Activated B cell treated with CpG ODN at 0.5 μM for 24 hours (primary cell): ENCODE measurements at regions not wholly inside any gene's neighbourhood (a gene's known extent, or its start where the extent isn't known, plus 50 kb on each side); places are given as distances from the start of the nearest gene placed in this dataset.

ENCODE experiments used
- ATAC-seq: fragments of 200-7000 bp; cut with Tn5 transposase; one replicate; pipeline ENCODE4 v1.10.0; 2021; ENCODE audit warnings: low read depth, mild to moderate bottlenecking, moderate library complexity
- CTCF ChIA-PET: fragments of 350-600 bp; sonication (Branson Sonifier 250); formaldehyde crosslinking; loops from one replicate; lab custom pipeline; 2021; ENCODE audit warnings: antibody characterized with exemption; lab: Charles Lee
- POLR2A ChIA-PET: fragments of 350-600 bp; sonication (Branson Sonifier 250); formaldehyde crosslinking; loops from one replicate; lab custom pipeline; 2021; ENCODE audit warnings: antibody characterized with exemption; lab: Charles Lee
- DNase-seq: peaks from one replicate; pipeline ENCODE4 v3.0.0; 2022
- H3K27ac Mint-ChIP-seq: one replicate; pipeline ENCODE4 v1.8.0; 2020; ENCODE audit warnings: mixed read lengths
- H3K27me3 Mint-ChIP-seq: one replicate; pipeline ENCODE4 v1.8.0; 2021; ENCODE audit warnings: mixed read lengths
- H3K36me3 Mint-ChIP-seq: one replicate; pipeline ENCODE4 v1.8.0; 2021; ENCODE audit warnings: low read depth, mixed read lengths
- H3K4me1 Mint-ChIP-seq: one replicate; pipeline ENCODE4 v1.8.0; 2021; ENCODE audit warnings: mixed read lengths
- H3K4me3 Mint-ChIP-seq: one replicate; pipeline ENCODE4 v1.8.0; 2020; ENCODE audit warnings: mild to moderate bottlenecking, mixed read lengths
- H3K9me3 Mint-ChIP-seq: one replicate; pipeline ENCODE4 v1.8.0; 2020; ENCODE audit warnings: mixed read lengths
- intact Hi-C: fragments of 100-400 bp; cut with micrococcal nuclease; formaldehyde crosslinking; loops from one replicate; pipeline ENCODE4 v1.15.1; 2024
- TF ChIP-seq, protein P1 (sequence below): fragments of 200-600 bp; IDR thresholded peaks from one replicate; pipeline ENCODE4 v1.8.0; 2022; ENCODE audit warnings: antibody characterized with exemption, mild to moderate bottlenecking

DNA sequence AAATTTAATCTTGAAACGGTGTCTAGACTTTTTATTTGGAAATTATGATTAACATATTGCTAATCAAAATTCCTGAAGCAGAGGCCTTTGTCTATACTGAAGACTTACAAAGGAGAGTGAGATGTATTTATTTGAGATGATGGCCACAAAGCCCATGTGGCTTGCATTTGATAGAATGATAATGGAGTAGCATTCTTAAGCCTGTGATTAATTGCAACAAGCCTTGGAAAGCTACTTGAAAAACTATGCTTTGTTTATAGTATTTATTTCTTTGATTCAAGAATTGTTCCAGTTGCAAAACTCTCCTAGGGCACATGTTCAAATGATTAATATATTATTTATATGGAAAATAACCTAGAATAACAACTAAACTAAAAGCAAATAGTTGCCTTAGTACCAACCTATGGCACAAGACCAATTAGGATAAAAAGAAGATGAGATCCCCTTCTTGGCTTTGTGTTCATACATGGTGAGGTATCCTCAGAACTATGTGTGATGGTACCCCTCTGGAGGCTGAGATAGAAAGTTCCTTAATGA is 244.1 kb upstream of the TBL1XR1 start:
- intact Hi-C loops, result loop anchor here (5.0 kb wide), 1 partner anchor 244 kb away; the partner anchor contains the start of gene TBL1XR1
- Mint-ChIP-seq H3K4me3 (no peak overlapping the region), H3K27ac (peak overlapping the region; percentile 80), H3K27me3 (no peaks in the 10 kb centered on the region), H3K9me3 (no peaks in the 10 kb centered on the region), H3K4me1 (peaks cover 20% of the 10 kb centered on the region), H3K36me3 (no peaks in the 10 kb centered on the region)
- DNase-seq (no peak), ATAC-seq (no peak)
- POLR2A ChIA-PET, result no interaction called here
- CTCF ChIA-PET, result no interaction called here
- TF ChIP-seq, protein P1, sequence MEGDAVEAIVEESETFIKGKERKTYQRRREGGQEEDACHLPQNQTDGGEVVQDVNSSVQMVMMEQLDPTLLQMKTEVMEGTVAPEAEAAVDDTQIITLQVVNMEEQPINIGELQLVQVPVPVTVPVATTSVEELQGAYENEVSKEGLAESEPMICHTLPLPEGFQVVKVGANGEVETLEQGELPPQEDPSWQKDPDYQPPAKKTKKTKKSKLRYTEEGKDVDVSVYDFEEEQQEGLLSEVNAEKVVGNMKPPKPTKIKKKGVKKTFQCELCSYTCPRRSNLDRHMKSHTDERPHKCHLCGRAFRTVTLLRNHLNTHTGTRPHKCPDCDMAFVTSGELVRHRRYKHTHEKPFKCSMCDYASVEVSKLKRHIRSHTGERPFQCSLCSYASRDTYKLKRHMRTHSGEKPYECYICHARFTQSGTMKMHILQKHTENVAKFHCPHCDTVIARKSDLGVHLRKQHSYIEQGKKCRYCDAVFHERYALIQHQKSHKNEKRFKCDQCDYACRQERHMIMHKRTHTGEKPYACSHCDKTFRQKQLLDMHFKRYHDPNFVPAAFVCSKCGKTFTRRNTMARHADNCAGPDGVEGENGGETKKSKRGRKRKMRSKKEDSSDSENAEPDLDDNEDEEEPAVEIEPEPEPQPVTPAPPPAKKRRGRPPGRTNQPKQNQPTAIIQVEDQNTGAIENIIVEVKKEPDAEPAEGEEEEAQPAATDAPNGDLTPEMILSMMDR, result no peak

DNA sequence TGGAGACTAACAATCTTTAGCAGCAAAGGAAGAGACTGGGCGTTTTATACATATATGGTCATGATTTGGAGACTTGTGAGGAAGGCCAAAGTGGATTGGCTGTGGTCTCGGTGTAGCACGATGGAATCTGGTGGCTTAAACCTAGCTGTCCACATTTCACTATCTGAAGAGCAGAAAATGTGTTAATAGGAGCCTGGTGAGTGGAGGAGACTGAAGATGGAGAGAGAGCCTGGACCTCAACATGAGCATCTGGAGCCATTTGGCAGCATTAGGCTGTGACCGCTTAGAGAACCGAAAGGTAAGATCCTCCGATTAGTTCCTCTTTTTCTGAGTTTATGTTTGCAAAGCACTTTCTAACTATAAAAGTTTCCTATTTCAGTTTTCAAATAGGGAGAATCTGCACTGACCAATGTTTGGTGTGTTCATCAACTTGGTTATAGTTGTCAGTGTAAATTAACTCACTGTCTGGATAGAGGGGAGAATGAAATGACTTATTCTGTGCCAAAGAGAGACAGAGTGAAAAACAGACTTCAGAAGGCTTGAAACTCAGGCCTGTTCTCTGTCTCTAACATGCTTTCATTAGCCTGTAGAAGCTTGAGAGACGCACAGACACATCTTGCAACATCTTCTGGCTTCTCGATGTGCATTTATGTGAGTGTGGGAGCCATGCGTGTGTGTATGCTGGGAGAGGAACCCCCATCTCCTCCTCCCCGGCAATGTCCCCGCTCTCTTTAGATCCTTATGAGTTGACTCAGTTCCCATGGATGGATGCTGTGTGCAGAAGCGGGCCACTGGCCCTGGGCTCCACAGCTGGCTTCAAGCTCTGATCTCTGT is 244.7 kb upstream of the TBL1XR1 start:
- POLR2A ChIA-PET, result interaction anchor here (0.5 kb wide), 1 partner anchor 786 kb away, joined by 3 read pairs; no protein-coding TSS in a partner anchor
- DNase-seq (peak; percentile 18), ATAC-seq (peak; percentile 95)
- Mint-ChIP-seq H3K27me3 (no peaks in the 10 kb centered on the region), H3K27ac (peak overlapping the region; percentile 80), H3K9me3 (no peaks in the 10 kb centered on the region), H3K4me3 (no peak overlapping the region), H3K36me3 (no peaks in the 10 kb centered on the region), H3K4me1 (peaks cover 20% of the 10 kb centered on the region)
- intact Hi-C loops, result loop anchor here (2.0 to 5.0 kb wide), 2 partner anchors 81 to 245 kb away; partner anchors contain the start of gene TBL1XR1
- CTCF ChIA-PET, result no interaction called here
- TF ChIP-seq, protein P1, result no peak

DNA sequence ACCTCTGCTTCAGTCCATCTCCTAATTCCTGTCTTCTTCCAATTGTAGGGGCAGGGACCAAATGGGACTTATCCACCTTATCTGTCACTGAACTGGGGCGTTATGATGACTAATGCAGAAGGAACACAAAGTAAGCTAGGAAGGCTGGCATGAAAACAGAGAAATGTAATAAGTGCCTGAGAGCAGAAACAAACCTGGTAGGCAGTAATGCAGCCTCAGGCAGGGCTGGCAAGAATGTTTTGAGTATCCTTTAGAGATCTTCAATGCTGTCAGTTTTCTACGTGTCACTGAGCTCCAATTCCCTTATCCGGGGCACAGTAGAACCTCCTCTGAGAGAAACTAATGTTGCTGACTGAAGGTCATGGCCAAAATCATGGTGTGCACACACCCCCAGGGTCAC is 246.2 kb upstream of the TBL1XR1 start:
- intact Hi-C loops, result loop anchor here (2.0 to 5.0 kb wide), 2 partner anchors 83 to 246 kb away; partner anchors contain the start of gene TBL1XR1
- Mint-ChIP-seq H3K36me3 (no peaks in the 10 kb centered on the region), H3K27me3 (no peaks in the 10 kb centered on the region), H3K4me1 (peaks cover 23% of the 10 kb centered on the region), H3K9me3 (no peaks in the 10 kb centered on the region), H3K4me3 (no peak overlapping the region), H3K27ac (peak overlapping the region; percentile 30)
- no peak for ATAC-seq
- ChIA-PET CTCF (no interaction called here), POLR2A (no interaction called here)
- DNase-seq, result no peak
- TF ChIP-seq, protein P1, result no peak

GRCh38 chr3:177444696-177445095 is 247.4 kb upstream of the TBL1XR1 start:
- CTCF ChIA-PET, result no interaction called here
- ATAC-seq (no peak), DNase-seq (no peak)
- no peaks in the 10 kb centered on the region for H3K36me3 Mint-ChIP-seq
- POLR2A ChIA-PET, result no interaction called here
- no peak overlapping the region for H3K4me3 Mint-ChIP-seq
- no peaks in the 10 kb centered on the region for H3K27me3 Mint-ChIP-seq
- no peaks in the 10 kb centered on the region for H3K9me3 Mint-ChIP-seq
- TF ChIP-seq, protein P1, result no peak
- intact Hi-C loops, result loop anchor here (5.0 kb wide), 1 partner anchor 247 kb away; the partner anchor contains the start of gene TBL1XR1
- H3K27ac Mint-ChIP-seq, result no peak overlapping the region
- peaks cover 33% of the 10 kb centered on the region for H3K4me1 Mint-ChIP-seq

- intact Hi-C loops, result no loop called here
- no peaks in the 10 kb centered on the region for H3K9me3 Mint-ChIP-seq
- CTCF ChIA-PET, result no interaction called here
- no peak overlapping the region for H3K4me3 Mint-ChIP-seq
- DNase-seq (no peak), ATAC-seq (no peak)
- peaks cover 33% of the 10 kb centered on the region for H3K4me1 Mint-ChIP-seq
- H3K27me3 Mint-ChIP-seq, result no peaks in the 10 kb centered on the region
- H3K36me3 Mint-ChIP-seq, result no peaks in the 10 kb centered on the region
- no peak overlapping the region for H3K27ac Mint-ChIP-seq
- TF ChIP-seq, protein P1, result no peak
- POLR2A ChIA-PET, result no interaction called here
Observed at GRCh38 chr3:177445549-177445948, 248.3 kb upstream of the TBL1XR1 start.
